Endothelial cell of umbilical vein (primary cell): ENCODE measurements at regions not wholly inside any gene's neighbourhood (a gene's known extent, or its start where the extent isn't known, plus 50 kb on each side); places are given as distances from the start of the nearest gene placed in this dataset.

ENCODE experiments used
- BruUV-seq: library from RNA; stranded (reverse); fragments of 400-500 nt; replicated peaks from 2 replicates; lab custom pipeline; 2021; lab: Mats Ljungman, UMichigan
- CTCF ChIA-PET: fragments of 300-600, 350-600 bp; sonication (Branson Sonifier 250); formaldehyde crosslinking; loops from one replicate; lab custom pipeline; 2021; ENCODE audit warnings: antibody characterized with exemption, inconsistent platforms; lab: Charles Lee
- POLR2A ChIA-PET: fragments of 300-600, 350-600 bp; sonication (Branson Sonifier 250); formaldehyde crosslinking; loops from one replicate; lab custom pipeline; 2021; ENCODE audit warnings: antibody characterized with exemption, inconsistent platforms; lab: Charles Lee
- DNase-seq: peaks from one replicate; pipeline ENCODE4 v3.0.0-alpha.2; 2011; ENCODE audit warnings: low read depth, low spot score
- FAIRE-seq: peaks from 2 replicates; lab custom pipeline; 2011; peaks lifted over from hg19 to GRCh38; lab: Jason Lieb, UNC
- H2AFZ ChIP-seq: 2 replicates; pipeline ENCODE4 v1.6.0; 2012; ENCODE audit warnings: low read depth, low read length, control low read depth, inconsistent platforms
- H3K27ac ChIP-seq: 2 replicates; pipeline ENCODE4 v1.5.1; 2011; ENCODE audit warnings: low read depth, mild to moderate bottlenecking, control low read depth, low read length, moderate library complexity; ENCODE audit not compliant: insufficient read depth
- H3K27me3 ChIP-seq, 2 experiments: 2 replicates each; pipeline versions ENCODE4 v1.6.0 to v1.6.1; 2011; ENCODE audit warnings: low read length in 2 of 2, mixed read lengths in 1 of 2; ENCODE audit not compliant: control insufficient read depth in 2 of 2, insufficient read depth in 2 of 2
- H3K36me3 ChIP-seq, 2 experiments: 2 replicates in 1 of 2; 3 replicates in 1 of 2; pipeline ENCODE4 v1.5.1; 2011; ENCODE audit warnings: low read length in 2 of 2, mild to moderate bottlenecking in 1 of 2, moderate library complexity in 1 of 2; ENCODE audit not compliant: control insufficient read depth in 2 of 2, insufficient read depth in 2 of 2; ENCODE audit errors: extremely low read depth in 1 of 2
- H3K4me1 ChIP-seq: 3 replicates; pipeline ENCODE4 v1.5.1; 2011; ENCODE audit warnings: mild to moderate bottlenecking, low read length; ENCODE audit not compliant: control insufficient read depth, insufficient read depth; ENCODE audit errors: extremely low read depth
- H3K4me2 ChIP-seq: 2 replicates; pipeline ENCODE4 v1.6.1; 2011; ENCODE audit warnings: low read length, control low read depth, mixed read lengths; ENCODE audit not compliant: insufficient read depth
- H3K4me3 ChIP-seq, 3 experiments: fragments of 200-600 bp in 1 of 3; sonication (generic), shearing (Covaris generic) in 1 of 3; replicated peaks in 1 of 3; 2 replicates each; pipeline ENCODE4 v1.5.1; 2011 to 2016; ENCODE audit warnings: control low read depth in 3 of 3, low read length in 3 of 3, mild to moderate bottlenecking in 2 of 3, inconsistent platforms in 1 of 3, low read depth in 1 of 3, moderate library complexity in 1 of 3; ENCODE audit not compliant: insufficient read depth in 1 of 3
- H3K79me2 ChIP-seq: 2 replicates; pipeline ENCODE4 v1.6.0; 2012; ENCODE audit warnings: low read length, inconsistent platforms; ENCODE audit not compliant: control insufficient read depth, insufficient read depth
- H3K9ac ChIP-seq: replicated peaks from 2 replicates; pipeline ENCODE3; 2011; ENCODE audit warnings: low read length, control low read depth; ENCODE audit not compliant: insufficient read depth; ENCODE audit errors: extremely low read depth
- H3K9me1 ChIP-seq: replicated peaks from 3 replicates; pipeline ENCODE4 v1.6.0; 2011; ENCODE audit warnings: mild to moderate bottlenecking, low read length; ENCODE audit not compliant: control insufficient read depth, insufficient read depth; ENCODE audit errors: extremely low read depth
- H3K9me3 ChIP-seq: replicated peaks from 2 replicates; pipeline ENCODE4 v1.5.1; 2012; ENCODE audit warnings: low read length, inconsistent platforms; ENCODE audit not compliant: control insufficient read depth, insufficient read depth
- H4K20me1 ChIP-seq: replicated peaks from 2 replicates; pipeline ENCODE3; 2011; ENCODE audit warnings: mild to moderate bottlenecking, low read length; ENCODE audit not compliant: control insufficient read depth, insufficient read depth; ENCODE audit errors: extremely low read depth
- CTCF ChIP-seq, 2 donors: IDR thresholded peaks; 1 replicate in 1 of 2; 2 replicates in 1 of 2; pipeline ENCODE4 v1.5.1; 2011; ENCODE audit warnings: low read length in 2 of 2, mild to moderate bottlenecking in 2 of 2, moderate library complexity in 2 of 2, control low read depth in 1 of 2, inconsistent platforms in 1 of 2, low read depth in 1 of 2; ENCODE audit not compliant: insufficient read depth in 1 of 2; ENCODE audit errors: extremely low read depth in 1 of 2
- EZH2 ChIP-seq: IDR thresholded peaks from 2 replicates; pipeline ENCODE4 v1.6.1; 2012; ENCODE audit warnings: borderline replicate concordance, low read depth, mild to moderate bottlenecking, moderate library complexity, low read length, inconsistent platforms; ENCODE audit not compliant: severe bottlenecking
- FOS ChIP-seq: IDR thresholded peaks from 2 replicates; pipeline ENCODE4 v1.6.1; 2011; ENCODE audit warnings: mild to moderate bottlenecking, low read length, moderate library complexity, borderline replicate concordance; ENCODE audit not compliant: insufficient read depth
- GATA2 ChIP-seq: IDR thresholded peaks from 2 replicates; pipeline ENCODE4 v1.7.0; 2011; ENCODE audit warnings: low read depth, mild to moderate bottlenecking, moderate library complexity, mixed read lengths, low read length; ENCODE audit not compliant: insufficient read length, insufficient read depth
- JUN ChIP-seq: IDR thresholded peaks from 2 replicates; pipeline ENCODE4 v1.6.1; 2011; ENCODE audit warnings: borderline replicate concordance, low read depth; ENCODE audit not compliant: insufficient read length, insufficient read depth
- MAX ChIP-seq: IDR thresholded peaks from 2 replicates; pipeline ENCODE4 v1.6.1; 2011; ENCODE audit not compliant: insufficient read depth, insufficient read length
- MYC ChIP-seq: IDR thresholded peaks from one replicate; pipeline ENCODE4 v1.6.1; 2011; ENCODE audit warnings: mild to moderate bottlenecking, low read depth, low read length
- POLR2A ChIP-seq: IDR thresholded peaks from 2 replicates; pipeline ENCODE4 v1.6.1; 2012; ENCODE audit warnings: low read depth, mild to moderate bottlenecking, control low read depth, low read length
- POLR2AphosphoS5 ChIP-seq: IDR thresholded peaks from 2 replicates; pipeline ENCODE4 v1.6.1; 2012; ENCODE audit warnings: low read depth, mild to moderate bottlenecking, control low read depth, low read length, moderate library complexity; ENCODE audit not compliant: insufficient read depth
- dilution Hi-C: fragments of 300-500 bp; cut with MboI; formaldehyde crosslinking; loops from one replicate; pipeline ENCODE4 v1.15.0; 2019; ENCODE audit warnings: low sequenced_read_pairs; ENCODE audit not compliant: extremely low pct_ligation_motif_present
- intact Hi-C: fragments of 100-400 bp; cut with micrococcal nuclease; formaldehyde crosslinking; loops from one replicate; pipeline ENCODE4 v1.10.0; 2022

- Histone ChIP-seq H3K9ac (no peak overlapping the region), H3K36me3 (no peaks in the 10 kb centered on the region), H3K4me3 (no peak overlapping the region), H3K9me1 (no peaks in the 10 kb centered on the region), H3K79me2 (no peaks in the 10 kb centered on the region), H3K27ac (no peak overlapping the region), H3K9me3 (no peaks in the 10 kb centered on the region), H4K20me1 (no peaks in the 10 kb centered on the region), H3K4me2 (no peak overlapping the region), H3K4me1 (no peaks in the 10 kb centered on the region), H3K27me3 (no peaks in the 10 kb centered on the region), H2AFZ (no peak overlapping the region)
- CTCF ChIA-PET = no interaction called here
- FAIRE-seq = no peak
- DNase-seq = no peak
- no TSS peak for BruUV-seq
- TF ChIP-seq EZH2 = no peak
- no peak for TF ChIP-seq MYC
- POLR2A ChIA-PET = no interaction called here
- dilution Hi-C loops = no loop called here
- intact Hi-C loops = no loop called here
These were observed 65.3 kb upstream of the UGP2 start for GRCh38 chr2:63776382-63776781.

GRCh38 chr2:63777816-63778215, 63.9 kb upstream of the UGP2 start:
- Histone ChIP-seq H3K27ac (no peak overlapping the region), H4K20me1 (no peaks in the 10 kb centered on the region), H3K27me3 (no peaks in the 10 kb centered on the region), H3K4me2 (no peak overlapping the region), H3K36me3 (no peaks in the 10 kb centered on the region), H3K9me3 (no peaks in the 10 kb centered on the region), H2AFZ (no peak overlapping the region), H3K4me3 (no peak overlapping the region), H3K79me2 (no peaks in the 10 kb centered on the region), H3K4me1 (no peaks in the 10 kb centered on the region), H3K9me1 (no peaks in the 10 kb centered on the region), H3K9ac (no peak overlapping the region)
- TF ChIP-seq POLR2AphosphoS5 (no peak), FOS (no peak), GATA2 (no peak), POLR2A (no peak), EZH2 (no peak), JUN (no peak), CTCF (IDR thresholded peaks at IDR 0.05; ENCODE audit: extremely low read depth in 1 of 2, insufficient read depth in 1 of 2, low read depth in 1 of 2, low read length in 2 of 2) (no peak), MAX (no peak), MYC (no peak)
- DNase-seq (no peak), FAIRE-seq (no peak)
- dilution Hi-C loops = no loop called here
- intact Hi-C loops = no loop called here
- ChIA-PET CTCF (no interaction called here), POLR2A (no interaction called here)
- no TSS peak for BruUV-seq
